ENCODE measurements at regions not wholly inside any gene's neighbourhood (a gene's known extent, or its start where the extent isn't known, plus 50 kb on each side); places are given as distances from the start of the nearest gene placed in this dataset.
"Not testable (repeated sequence)": the region's sequence is repeated elsewhere in the genome, so short reads cannot be mapped to it uniquely, and the experiment has no call there.

DNA sequence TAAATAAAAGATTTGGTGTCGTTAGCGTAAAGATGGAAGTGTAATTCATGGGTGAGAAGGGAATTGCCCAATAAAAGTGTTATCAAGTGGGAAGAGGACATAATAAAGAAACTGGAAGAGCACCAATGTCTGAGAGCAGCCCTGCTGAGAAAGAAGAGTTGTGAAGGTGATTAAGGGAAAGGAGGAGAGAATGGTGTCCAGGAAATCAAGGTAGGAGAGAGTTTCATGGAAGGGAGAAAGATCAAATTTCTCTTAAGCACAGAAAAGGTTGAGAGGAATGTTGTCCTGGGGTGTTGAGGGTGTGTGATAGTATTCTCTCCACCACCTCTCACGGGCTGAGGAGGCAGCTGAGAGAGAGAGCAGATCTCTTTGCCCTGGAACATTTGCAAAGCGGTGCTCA lies 339.7 kb downstream of the SATB1 start:
- no peaks in the 10 kb centered on the region for H3K4me1 ChIP-seq (ENCODE audit: insufficient read depth, insufficient read length)
- H3K4me3 ChIP-seq (ENCODE audit: insufficient read length, low read depth) = no peak overlapping the region
- peaks cover 3% of the 10 kb centered on the region for H3K36me3 ChIP-seq (ENCODE audit: insufficient read depth, insufficient read length, low read length)
- H3K27me3 ChIP-seq (ENCODE audit: insufficient read depth, insufficient read length) = no peaks in the 10 kb centered on the region
- H3K9ac ChIP-seq (ENCODE audit: insufficient read length, low read depth) = no peak overlapping the region
- H3K9me3 ChIP-seq (ENCODE audit: insufficient read depth, low read length) = no peaks in the 10 kb centered on the region
- no peak for DNase-seq (ENCODE audit: low read depth, low spot score)
- no peak for TF ChIP-seq SUZ12 (IDR thresholded peaks at IDR 0.05; ENCODE audit: extremely low read depth, insufficient read depth, insufficient read length)

DNA sequence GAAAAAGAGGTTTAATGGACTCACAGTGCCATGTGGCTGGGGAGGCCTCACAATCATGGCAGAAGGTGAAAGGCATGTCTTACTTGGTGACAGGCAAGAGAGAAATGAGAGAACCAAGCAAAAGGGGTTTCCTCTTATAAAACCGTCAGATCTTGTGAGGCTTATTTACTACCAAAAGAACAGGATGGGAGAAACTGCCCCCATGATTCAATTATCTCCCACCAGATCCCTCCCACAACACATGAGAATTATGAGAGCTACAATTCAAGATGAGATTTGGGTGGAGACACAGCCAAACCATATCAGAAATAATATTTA lies 340.8 kb upstream of the TBC1D5 start:
- not testable (repeated sequence) for H3K9me3 ChIP-seq (ENCODE audit: insufficient read depth, low read length); H3K27me3 ChIP-seq (ENCODE audit: insufficient read depth, insufficient read length); H3K9ac ChIP-seq (ENCODE audit: insufficient read length, low read depth); H3K4me1 ChIP-seq (ENCODE audit: insufficient read depth, insufficient read length); H3K4me3 ChIP-seq (ENCODE audit: insufficient read length, low read depth); H3K36me3 ChIP-seq (ENCODE audit: insufficient read depth, insufficient read length, low read length); DNase-seq (ENCODE audit: low read depth, low spot score)

GRCh38 chr3:18082551-18083272 lies 340.3 kb upstream of the TBC1D5 start:
- H3K4me3 ChIP-seq (ENCODE audit: insufficient read length, low read depth) = no peak overlapping the region
- peaks cover 3% of the 10 kb centered on the region for H3K36me3 ChIP-seq (ENCODE audit: insufficient read depth, insufficient read length, low read length)
- H3K27me3 ChIP-seq (ENCODE audit: insufficient read depth, insufficient read length) = no peaks in the 10 kb centered on the region
- H3K9ac ChIP-seq (ENCODE audit: insufficient read length, low read depth) = no peak overlapping the region
- no peaks in the 10 kb centered on the region for H3K4me1 ChIP-seq (ENCODE audit: insufficient read depth, insufficient read length)
- TF ChIP-seq ZNF274 (IDR thresholded peaks at IDR 0.05; ENCODE audit: low read depth, low read length) (no peak), SUZ12 (IDR thresholded peaks at IDR 0.05; ENCODE audit: extremely low read depth, insufficient read depth, insufficient read length) (no peak), YY1 (IDR thresholded peaks at IDR 0.05; ENCODE audit: insufficient read depth, insufficient read length) (no peak)
- DNase-seq (ENCODE audit: low read depth, low spot score) = no peak
- no peaks in the 10 kb centered on the region for H3K9me3 ChIP-seq (ENCODE audit: insufficient read depth, low read length)

DNA sequence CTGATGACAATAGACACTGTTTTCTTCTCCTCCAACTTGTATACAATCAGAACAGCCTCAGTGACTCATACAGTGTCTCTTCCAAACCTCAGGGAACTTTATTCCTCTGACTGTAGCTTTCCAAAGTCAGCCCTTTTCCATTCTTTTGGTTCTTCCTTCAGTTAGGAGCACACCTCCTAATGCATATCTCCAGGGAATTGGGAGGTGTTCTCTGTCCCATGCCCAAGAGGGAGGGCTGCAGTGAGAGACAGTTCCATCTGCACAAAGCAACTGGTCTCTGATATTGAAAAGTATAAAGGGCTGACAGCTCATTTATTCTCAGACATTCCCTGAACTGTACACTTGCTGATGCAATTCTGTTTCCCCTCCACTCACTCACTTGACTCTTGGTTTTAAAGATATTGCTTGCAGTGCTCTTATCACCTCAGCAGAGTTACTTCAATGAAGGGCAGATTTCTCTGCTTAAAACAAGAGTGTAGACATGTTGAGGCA lies 337.8 kb upstream of the TBC1D5 start:
- Histone ChIP-seq H3K9ac (ENCODE audit: insufficient read length, low read depth) (no peak overlapping the region), H3K4me3 (ENCODE audit: insufficient read length, low read depth) (no peak overlapping the region), H3K4me1 (ENCODE audit: insufficient read depth, insufficient read length) (no peaks in the 10 kb centered on the region), H3K36me3 (ENCODE audit: insufficient read depth, insufficient read length, low read length) (peaks cover 3% of the 10 kb centered on the region), H3K27me3 (ENCODE audit: insufficient read depth, insufficient read length) (no peaks in the 10 kb centered on the region), H3K9me3 (ENCODE audit: insufficient read depth, low read length) (no peaks in the 10 kb centered on the region)
- no peak for DNase-seq (ENCODE audit: low read depth, low spot score)
- TF ChIP-seq ZNF274 (IDR thresholded peaks at IDR 0.05; ENCODE audit: low read depth, low read length) (no peak), SUZ12 (IDR thresholded peaks at IDR 0.05; ENCODE audit: extremely low read depth, insufficient read depth, insufficient read length) (no peak), YY1 (IDR thresholded peaks at IDR 0.05; ENCODE audit: insufficient read depth, insufficient read length) (no peak)

DNA sequence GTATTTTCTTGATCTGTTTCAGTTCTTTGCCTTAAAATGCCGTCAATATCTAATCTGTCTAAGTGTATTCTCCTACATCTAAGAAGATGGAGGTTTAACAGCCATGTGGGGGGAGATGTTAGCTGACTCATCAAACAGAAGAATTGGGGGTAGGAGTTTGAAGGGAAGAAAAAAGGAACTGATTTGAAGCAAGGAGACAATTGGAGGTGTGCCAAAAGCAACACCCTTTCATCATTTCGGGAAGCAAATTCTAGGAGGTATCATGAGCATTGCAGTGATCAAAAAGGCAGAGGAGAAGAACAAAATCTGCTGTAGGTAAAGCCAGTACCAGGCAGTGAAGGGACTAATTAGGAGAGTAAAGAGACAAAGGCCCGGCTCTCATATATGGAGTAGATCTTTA lies 337.3 kb upstream of the TBC1D5 start:
- H3K9me3 ChIP-seq (ENCODE audit: insufficient read depth, low read length) = no peaks in the 10 kb centered on the region
- no peak for DNase-seq (ENCODE audit: low read depth, low spot score)
- H3K9ac ChIP-seq (ENCODE audit: insufficient read length, low read depth) = no peak overlapping the region
- peaks cover 3% of the 10 kb centered on the region for H3K36me3 ChIP-seq (ENCODE audit: insufficient read depth, insufficient read length, low read length)
- TF ChIP-seq ZNF274 (IDR thresholded peaks at IDR 0.05; ENCODE audit: low read depth, low read length) (no peak), SUZ12 (IDR thresholded peaks at IDR 0.05; ENCODE audit: extremely low read depth, insufficient read depth, insufficient read length) (no peak), YY1 (IDR thresholded peaks at IDR 0.05; ENCODE audit: insufficient read depth, insufficient read length) (no peak)
- no peak overlapping the region for H3K4me3 ChIP-seq (ENCODE audit: insufficient read length, low read depth)
- no peaks in the 10 kb centered on the region for H3K27me3 ChIP-seq (ENCODE audit: insufficient read depth, insufficient read length)
- no peaks in the 10 kb centered on the region for H3K4me1 ChIP-seq (ENCODE audit: insufficient read depth, insufficient read length)

DNA sequence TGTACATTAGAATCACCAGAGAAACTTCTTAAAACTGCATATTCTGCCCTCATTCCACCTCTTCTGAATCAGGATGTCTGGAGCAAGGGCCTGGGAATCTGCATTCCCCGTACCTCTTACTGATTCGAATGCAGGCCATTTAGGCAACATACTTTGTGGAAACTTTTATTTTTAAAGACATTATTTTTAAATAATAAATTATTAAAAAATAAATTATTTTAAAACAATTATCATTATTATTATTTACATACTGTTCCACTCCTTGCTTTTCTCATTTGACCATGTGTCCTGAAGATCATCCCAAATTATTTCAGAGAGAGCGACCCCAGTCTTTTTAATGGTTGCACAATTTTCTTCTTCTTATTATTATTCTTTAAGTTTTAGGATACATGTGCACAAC lies 336.6 kb upstream of the TBC1D5 start:
- Histone ChIP-seq H3K4me3 (ENCODE audit: insufficient read length, low read depth) (no peak overlapping the region), H3K36me3 (ENCODE audit: insufficient read depth, insufficient read length, low read length) (peaks cover 3% of the 10 kb centered on the region), H3K4me1 (ENCODE audit: insufficient read depth, insufficient read length) (no peaks in the 10 kb centered on the region), H3K9ac (ENCODE audit: insufficient read length, low read depth) (no peak overlapping the region), H3K27me3 (ENCODE audit: insufficient read depth, insufficient read length) (no peaks in the 10 kb centered on the region), H3K9me3 (ENCODE audit: insufficient read depth, low read length) (no peaks in the 10 kb centered on the region)
- TF ChIP-seq ZNF274 (IDR thresholded peaks at IDR 0.05; ENCODE audit: low read depth, low read length) = no peak
- TF ChIP-seq SUZ12 (IDR thresholded peaks at IDR 0.05; ENCODE audit: extremely low read depth, insufficient read depth, insufficient read length) = no peak
- TF ChIP-seq YY1 (IDR thresholded peaks at IDR 0.05; ENCODE audit: insufficient read depth, insufficient read length) = no peak
- DNase-seq (ENCODE audit: low read depth, low spot score) = no peak

- Histone ChIP-seq H3K27me3 (ENCODE audit: insufficient read depth, insufficient read length) (no peaks in the 10 kb centered on the region), H3K4me1 (ENCODE audit: insufficient read depth, insufficient read length) (no peaks in the 10 kb centered on the region), H3K9me3 (ENCODE audit: insufficient read depth, low read length) (no peaks in the 10 kb centered on the region), H3K9ac (ENCODE audit: insufficient read length, low read depth) (no peak overlapping the region), H3K4me3 (ENCODE audit: insufficient read length, low read depth) (no peak overlapping the region), H3K36me3 (ENCODE audit: insufficient read depth, insufficient read length, low read length) (no peaks in the 10 kb centered on the region)
- no peak for TF ChIP-seq YY1 (IDR thresholded peaks at IDR 0.05; ENCODE audit: insufficient read depth, insufficient read length)
- TF ChIP-seq SUZ12 (IDR thresholded peaks at IDR 0.05; ENCODE audit: extremely low read depth, insufficient read depth, insufficient read length) = no peak
- TF ChIP-seq ZNF274 (IDR thresholded peaks at IDR 0.05; ENCODE audit: low read depth, low read length) = no peak
- no peak for DNase-seq (ENCODE audit: low read depth, low spot score)
Measured at GRCh38 chr3:18077128-18077840, 334.9 kb upstream of the TBC1D5 start.
